PC-9 (cell line): ENCODE measurements at regions not wholly inside any gene's neighbourhood (a gene's known extent, or its start where the extent isn't known, plus 50 kb on each side); places are given as distances from the start of the nearest gene placed in this dataset.

Experiments
- CTCF ChIP-seq: fragments of 200-600 bp; sonication (generic); conservative IDR thresholded peaks from 2 replicates; pipeline ENCODE4 v1.6.1; 2017; ENCODE audit warnings: mixed run types, antibody characterized with exemption, mild to moderate bottlenecking, moderate library complexity
- EZH2 ChIP-seq: fragments of 200-600 bp; sonication (generic); IDR thresholded peaks from 2 replicates; pipeline ENCODE4 v1.8.0; 2017; ENCODE audit warnings: antibody characterized with exemption, low read depth

- TF ChIP-seq CTCF (no peak), EZH2 (no peak)
Observed at GRCh38 chr5:167886196-167886595, 405.2 kb upstream of the WWC1 start.
